H9 (cell line): ENCODE measurements at regions not wholly inside any gene's neighbourhood (a gene's known extent, or its start where the extent isn't known, plus 50 kb on each side); places are given as distances from the start of the nearest gene placed in this dataset.

Experiments
- DNase-seq: peaks from one replicate; pipeline ENCODE4 v3.0.0-alpha.2; 2017
- H2AFZ ChIP-seq: one replicate; pipeline ENCODE4 v1.6.1; 2013; ENCODE audit warnings: mild to moderate bottlenecking, low read length, control low read depth, moderate library complexity
- H2AK5ac ChIP-seq: 2 replicates; pipeline ENCODE4 v1.6.1; 2013; ENCODE audit warnings: low read length, control low read depth, mixed read lengths; ENCODE audit not compliant: insufficient read length
- H2BK120ac ChIP-seq: one replicate; pipeline ENCODE4 v1.6.1; 2013; ENCODE audit warnings: low read depth, mild to moderate bottlenecking, low read length, control low read depth, inconsistent platforms; ENCODE audit not compliant: poor library complexity, severe bottlenecking
- H2BK12ac ChIP-seq: 2 replicates; pipeline ENCODE4 v1.6.1; 2013; ENCODE audit warnings: low read length, control low read depth, mixed read lengths, low read depth; ENCODE audit not compliant: insufficient read length
- H2BK15ac ChIP-seq: 2 replicates; pipeline ENCODE4 v1.6.1; 2013; ENCODE audit warnings: low read depth, low read length, control low read depth
- H2BK20ac ChIP-seq: one replicate; pipeline ENCODE4 v1.6.1; 2013; ENCODE audit warnings: low read depth, mild to moderate bottlenecking, low read length, control low read depth, inconsistent platforms; ENCODE audit not compliant: poor library complexity, severe bottlenecking
- H2BK5ac ChIP-seq: 2 replicates; pipeline ENCODE4 v1.6.1; 2013; ENCODE audit warnings: low read length, control low read depth, mixed read lengths; ENCODE audit not compliant: insufficient read length
- H3K14ac ChIP-seq: 2 replicates; pipeline ENCODE4 v1.6.1; 2013; ENCODE audit warnings: low read length, control low read depth; ENCODE audit not compliant: insufficient read depth
- H3K18ac ChIP-seq: 2 replicates; pipeline ENCODE4 v1.6.1; 2013; ENCODE audit warnings: low read depth, mild to moderate bottlenecking, mixed read lengths, low read length, control low read depth; ENCODE audit not compliant: insufficient read length
- H3K23ac ChIP-seq: 2 replicates; pipeline ENCODE4 v1.6.1; 2013; ENCODE audit warnings: low read length, control low read depth, mixed read lengths, low read depth; ENCODE audit not compliant: insufficient read length
- H3K23me2 ChIP-seq: 2 replicates; pipeline ENCODE4 v1.6.1; 2013; ENCODE audit warnings: low read depth, mild to moderate bottlenecking, mixed read lengths, low read length, control low read depth; ENCODE audit not compliant: insufficient read length, poor library complexity, severe bottlenecking
- H3K27ac ChIP-seq: 2 replicates; pipeline ENCODE4 v1.5.1; 2013; ENCODE audit warnings: low read length, control low read depth, mixed read lengths, low read depth; ENCODE audit not compliant: insufficient read length
- H3K27me3 ChIP-seq: 2 replicates; pipeline ENCODE4 v1.6.1; 2013; ENCODE audit warnings: low read length, control low read depth, inconsistent platforms; ENCODE audit not compliant: insufficient read depth
- H3K4ac ChIP-seq: 2 replicates; pipeline ENCODE4 v1.6.1; 2013; ENCODE audit warnings: low read depth, mild to moderate bottlenecking, control low read depth, inconsistent platforms, low read length, moderate library complexity
- H3K4me1 ChIP-seq: 2 replicates; pipeline ENCODE4 v1.6.1; 2013; ENCODE audit warnings: low read length, control low read depth, inconsistent platforms; ENCODE audit not compliant: insufficient read depth
- H3K4me2 ChIP-seq: 2 replicates; pipeline ENCODE4 v1.6.1; 2013; ENCODE audit warnings: low read length, control low read depth, mixed read lengths; ENCODE audit not compliant: insufficient read length, insufficient read depth
- H3K56ac ChIP-seq: 2 replicates; pipeline ENCODE4 v1.6.1; 2013; ENCODE audit warnings: low read depth, mild to moderate bottlenecking, mixed read lengths, low read length, control low read depth; ENCODE audit not compliant: insufficient read length
- H3K79me1 ChIP-seq: 2 replicates; pipeline ENCODE4 v1.6.1; 2013; ENCODE audit warnings: low read depth, mild to moderate bottlenecking, moderate library complexity, low read length, control low read depth, inconsistent platforms; ENCODE audit not compliant: insufficient read depth, poor library complexity, severe bottlenecking
- H3K79me2 ChIP-seq: 2 replicates; pipeline ENCODE4 v1.6.1; 2013; ENCODE audit warnings: low read length, control low read depth, inconsistent platforms; ENCODE audit not compliant: insufficient read depth
- H3K9ac ChIP-seq: 2 replicates; pipeline ENCODE4 v1.6.1; 2013; ENCODE audit warnings: low read length, control low read depth, mixed read lengths; ENCODE audit not compliant: insufficient read length; ENCODE audit errors: extremely low read depth
- H3K9me3 ChIP-seq: one replicate; pipeline ENCODE4 v1.6.1; 2013; ENCODE audit warnings: low read depth, low read length, inconsistent platforms; ENCODE audit not compliant: control insufficient read depth
- H3T11ph ChIP-seq: one replicate; pipeline ENCODE4 v1.6.1; 2013; ENCODE audit warnings: mild to moderate bottlenecking, low read length, control low read depth, inconsistent platforms
- H4K20me1 ChIP-seq: one replicate; pipeline ENCODE4 v1.6.1; 2013; ENCODE audit not compliant: control insufficient read depth, insufficient read length, insufficient read depth
- H4K5ac ChIP-seq: 2 replicates; pipeline ENCODE4 v1.6.1; 2013; ENCODE audit warnings: low read depth, mild to moderate bottlenecking, mixed read lengths, low read length, control low read depth; ENCODE audit not compliant: insufficient read length
- H4K8ac ChIP-seq: replicated peaks from 2 replicates; pipeline ENCODE4 v1.6.1; 2013; ENCODE audit warnings: low read length, control low read depth, mixed read lengths, low read depth; ENCODE audit not compliant: insufficient read length
- H4K91ac ChIP-seq: 2 replicates; pipeline ENCODE4 v1.6.1; 2013; ENCODE audit warnings: low read depth, mild to moderate bottlenecking, moderate library complexity, mixed read lengths, low read length, control low read depth; ENCODE audit not compliant: insufficient read length
- H3K27ac Mint-ChIP-seq, 3 experiments: 2 replicates in 2 of 3; 3 replicates in 1 of 3; pipeline ENCODE4 v1.8.0; 2020 to 2021; ENCODE audit warnings: mixed read lengths in 3 of 3, mild to moderate bottlenecking in 1 of 3, moderate library complexity in 1 of 3
- H3K27me3 Mint-ChIP-seq: 2 replicates; pipeline ENCODE4 v1.8.0; 2021; ENCODE audit warnings: low read depth, mild to moderate bottlenecking, moderate library complexity, mixed read lengths
- H3K36me3 Mint-ChIP-seq, 3 experiments: 2 replicates in 2 of 3; 3 replicates in 1 of 3; pipeline ENCODE4 v1.8.0; 2020 to 2021; ENCODE audit warnings: low read depth in 3 of 3, mixed read lengths in 3 of 3; ENCODE audit not compliant: insufficient read depth in 1 of 3
- H3K4me1 Mint-ChIP-seq, 2 experiments: 2 replicates each; pipeline ENCODE4 v1.8.0; 2020; ENCODE audit warnings: mixed read lengths in 2 of 2
- H3K4me3 Mint-ChIP-seq, 2 experiments: 2 replicates in 1 of 2; 3 replicates in 1 of 2; pipeline ENCODE4 v1.8.0; 2020 to 2021; ENCODE audit warnings: mild to moderate bottlenecking in 2 of 2, mixed read lengths in 2 of 2, moderate library complexity in 1 of 2
- H3K9me3 Mint-ChIP-seq, 2 experiments: 2 replicates in 1 of 2; 3 replicates in 1 of 2; pipeline ENCODE4 v1.8.0; 2020; ENCODE audit warnings: mild to moderate bottlenecking in 2 of 2, mixed read lengths in 2 of 2, moderate library complexity in 1 of 2
- WGBS: extraction: QIAGEN DNeasy Blood & Tissue Kit; methylation state at CpG from one replicate; pipeline ENCODE4 v1.1.7; 2013; ENCODE audit warnings: missing lambda C conversion rate, low lambda C conversion rate, mixed read lengths; ENCODE audit not compliant: insufficient read length; ENCODE audit errors: extremely low coverage; 5-methylcytosine and 5-hydroxymethylcytosine counted together
- TF ChIP-seq, protein P1 (sequence below): fragments of 200-600 bp; sonication (generic); conservative IDR thresholded peaks from 3 replicates; pipeline ENCODE4 v1.8.0; 2021; ENCODE audit warnings: antibody characterized with exemption, mild to moderate bottlenecking

DNA sequence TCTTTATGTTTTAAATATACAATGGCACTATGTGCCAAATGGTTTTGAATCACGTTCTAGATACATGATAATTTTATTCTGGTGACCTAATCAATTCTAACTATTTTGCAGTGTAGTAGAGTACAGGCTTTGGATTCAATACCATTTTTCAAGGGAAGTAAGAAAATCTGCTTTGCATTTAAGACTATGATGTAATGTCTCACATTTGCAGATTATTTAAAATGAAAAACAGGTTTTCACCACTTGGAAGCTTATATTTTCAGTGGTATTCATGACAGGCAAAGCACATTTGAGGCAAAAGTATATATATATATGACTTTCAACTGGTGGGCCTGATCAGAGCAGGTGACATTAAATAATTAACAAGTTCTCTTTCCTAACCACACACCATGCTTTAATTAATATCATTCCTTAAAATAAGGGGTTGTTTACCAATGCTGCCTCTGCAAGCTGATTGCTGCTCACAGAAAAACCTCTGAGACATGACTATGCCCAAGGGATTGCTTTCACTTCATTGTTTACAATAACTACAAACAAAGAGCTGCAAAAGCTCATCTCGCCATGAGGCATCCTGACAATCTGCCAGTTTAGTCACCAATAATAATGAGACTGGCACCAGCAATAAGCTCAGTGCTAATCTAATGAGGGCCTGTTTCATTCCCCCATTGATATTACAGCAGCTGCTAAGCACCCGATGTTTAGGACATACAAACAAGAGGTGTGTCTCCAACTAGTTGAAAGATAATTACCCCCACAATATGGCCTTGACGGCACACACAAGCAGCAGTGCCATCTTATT is 1176.0 kb upstream of the GJE1 start:
- no peaks in the 10 kb centered on the region for H3K79me2 ChIP-seq
- H4K5ac ChIP-seq, result no peak overlapping the region
- no peaks in the 10 kb centered on the region for H3K23me2 ChIP-seq
- no peaks in the 10 kb centered on the region for H3K4me1 Mint-ChIP-seq
- peaks cover 0 to 4% (median 0%) of the 10 kb centered on the region in 3 experiments; a peak in 1 of 7 replicates for H3K36me3 Mint-ChIP-seq
- no peak overlapping the region for H2BK120ac ChIP-seq
- H3K79me1 ChIP-seq, result no peaks in the 10 kb centered on the region
- WGBS, result no CpG with 5 or more reads among the region's 4 CpGs
- H3K27me3 ChIP-seq, result no peaks in the 10 kb centered on the region
- no peak overlapping the region for H4K91ac ChIP-seq
- TF ChIP-seq, protein P1, sequence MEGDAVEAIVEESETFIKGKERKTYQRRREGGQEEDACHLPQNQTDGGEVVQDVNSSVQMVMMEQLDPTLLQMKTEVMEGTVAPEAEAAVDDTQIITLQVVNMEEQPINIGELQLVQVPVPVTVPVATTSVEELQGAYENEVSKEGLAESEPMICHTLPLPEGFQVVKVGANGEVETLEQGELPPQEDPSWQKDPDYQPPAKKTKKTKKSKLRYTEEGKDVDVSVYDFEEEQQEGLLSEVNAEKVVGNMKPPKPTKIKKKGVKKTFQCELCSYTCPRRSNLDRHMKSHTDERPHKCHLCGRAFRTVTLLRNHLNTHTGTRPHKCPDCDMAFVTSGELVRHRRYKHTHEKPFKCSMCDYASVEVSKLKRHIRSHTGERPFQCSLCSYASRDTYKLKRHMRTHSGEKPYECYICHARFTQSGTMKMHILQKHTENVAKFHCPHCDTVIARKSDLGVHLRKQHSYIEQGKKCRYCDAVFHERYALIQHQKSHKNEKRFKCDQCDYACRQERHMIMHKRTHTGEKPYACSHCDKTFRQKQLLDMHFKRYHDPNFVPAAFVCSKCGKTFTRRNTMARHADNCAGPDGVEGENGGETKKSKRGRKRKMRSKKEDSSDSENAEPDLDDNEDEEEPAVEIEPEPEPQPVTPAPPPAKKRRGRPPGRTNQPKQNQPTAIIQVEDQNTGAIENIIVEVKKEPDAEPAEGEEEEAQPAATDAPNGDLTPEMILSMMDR, result no peak
- no peak overlapping the region for H3K4ac ChIP-seq
- H3K23ac ChIP-seq, result no peak overlapping the region
- H2BK20ac ChIP-seq, result no peak overlapping the region
- no peak overlapping the region for H3K4me2 ChIP-seq
- no peaks in the 10 kb centered on the region for H3K4me1 ChIP-seq
- no peaks in the 10 kb centered on the region for H3K27me3 Mint-ChIP-seq
- H3K27ac Mint-ChIP-seq, result no peak overlapping the region
- no peak overlapping the region for H3K9ac ChIP-seq
- H2AFZ ChIP-seq, result no peak overlapping the region
- H2AK5ac ChIP-seq, result no peak overlapping the region
- H4K20me1 ChIP-seq, result no peaks in the 10 kb centered on the region
- H2BK12ac ChIP-seq, result no peak overlapping the region
- no peak overlapping the region for H2BK5ac ChIP-seq
- no peak overlapping the region for H3K56ac ChIP-seq
- no peak overlapping the region for H3K18ac ChIP-seq
- H3T11ph ChIP-seq, result no peak overlapping the region
- no peak overlapping the region for H3K27ac ChIP-seq
- no peak overlapping the region for H4K8ac ChIP-seq
- no peak overlapping the region for H2BK15ac ChIP-seq
- no peaks in the 10 kb centered on the region for H3K9me3 ChIP-seq
- DNase-seq, result no peak
- H3K4me3 Mint-ChIP-seq, result no peak overlapping the region
- H3K9me3 Mint-ChIP-seq, result peaks cover 3% of the 10 kb centered on the region in 2 experiments; a peak in 3 of 5 replicates
- H3K14ac ChIP-seq, result no peak overlapping the region
